GM12878 (cell line): ENCODE measurements at regions not wholly inside any gene's neighbourhood (a gene's known extent, or its start where the extent isn't known, plus 50 kb on each side); places are given as distances from the start of the nearest gene placed in this dataset.

Experiments
- CEBPB ChIP-seq, 2 experiments: fragments of 150-350 bp in 1 of 2; IDR thresholded peaks; 2 replicates each; pipeline ENCODE4 v1.6.1; 2012 to 2014; ENCODE audit warnings: low read depth in 2 of 2, low read length in 2 of 2, borderline replicate concordance in 1 of 2, inconsistent platforms in 1 of 2
- CTCF ChIP-seq, 3 experiments: IDR thresholded peaks in 2 of 3; conservative IDR thresholded peaks in 1 of 3; 2 replicates each; pipeline ENCODE4 v1.5.1; 2011; ENCODE audit warnings: low read depth in 3 of 3, low read length in 3 of 3, mild to moderate bottlenecking in 3 of 3, control low read depth in 2 of 3, moderate library complexity in 2 of 3, inconsistent platforms in 1 of 3, mixed read lengths in 1 of 3; ENCODE audit not compliant: control insufficient read depth in 2 of 3, insufficient read depth in 1 of 3; ENCODE audit errors: extremely low read depth in 1 of 3
- KAT2A ChIP-seq: conservative IDR thresholded peaks from 2 replicates; pipeline ENCODE4 v1.6.1; 2011; ENCODE audit warnings: low read depth, low read length; ENCODE audit not compliant: control insufficient read depth

- TF ChIP-seq KAT2A (no peak), CEBPB (IDR thresholded peaks at IDR 0.05; ENCODE audit: borderline replicate concordance in 1 of 2, low read depth in 2 of 2, low read length in 2 of 2) (no peak), CTCF (IDR thresholded peaks at IDR 0.05 in 2 of 3, conservative IDR thresholded peaks at IDR 0.05 in 1 of 3; ENCODE audit: control insufficient read depth in 2 of 3, extremely low read depth in 1 of 3, insufficient read depth in 1 of 3, low read depth in 3 of 3, low read length in 3 of 3) (no peak)
Observed at GRCh38 chr13:86710896-86711295, 911.7 kb upstream of the SLITRK6 start.
